Liver (tissue), 8 donors: ENCODE measurements at regions not wholly inside any gene's neighbourhood (a gene's known extent, or its start where the extent isn't known, plus 50 kb on each side); places are given as distances from the start of the nearest gene placed in this dataset.

Experiments used
- DNase-seq: peaks from one replicate; pipeline ENCODE4 v3.0.0-alpha.2; 2017; ENCODE audit warnings: low spot score
- H3K27ac ChIP-seq, 2 donors: one replicate each; pipeline ENCODE4 v1.7.0; 2013; ENCODE audit warnings: inconsistent platforms in 2 of 2, low read length in 2 of 2, control low read depth in 1 of 2, low read depth in 1 of 2, mild to moderate bottlenecking in 1 of 2
- H3K27me3 ChIP-seq, 4 donors: one replicate each; pipeline versions ENCODE4 v1.6.1 to v1.7.0; 2013; ENCODE audit warnings: low read length in 3 of 4, inconsistent platforms in 1 of 4, mild to moderate bottlenecking in 1 of 4, moderate library complexity in 1 of 4; ENCODE audit not compliant: control insufficient read depth in 4 of 4, insufficient read depth in 4 of 4
- H3K36me3 ChIP-seq, 4 donors: one replicate each; pipeline versions ENCODE4 v1.6.1 to v1.7.0; 2013; ENCODE audit warnings: low read length in 3 of 4, mild to moderate bottlenecking in 3 of 4, low read depth in 1 of 4, moderate library complexity in 1 of 4; ENCODE audit not compliant: control insufficient read depth in 4 of 4, insufficient read depth in 3 of 4
- H3K4me1 ChIP-seq, 4 donors: one replicate each; pipeline versions ENCODE4 v1.6.1 to v1.7.0; 2013; ENCODE audit warnings: low read length in 3 of 4, mild to moderate bottlenecking in 3 of 4, moderate library complexity in 1 of 4; ENCODE audit not compliant: control insufficient read depth in 4 of 4, insufficient read depth in 4 of 4
- H3K4me3 ChIP-seq, 3 donors: one replicate each; pipeline versions ENCODE4 v1.6.1 to v1.7.0; 2013; ENCODE audit warnings: low read length in 3 of 3, control low read depth in 1 of 3, low read depth in 1 of 3, mild to moderate bottlenecking in 1 of 3
- H3K9ac ChIP-seq, 2 donors: one replicate each; pipeline ENCODE4 v1.7.0; 2013; ENCODE audit warnings: low read length in 2 of 2, mild to moderate bottlenecking in 2 of 2, moderate library complexity in 2 of 2, control low read depth in 1 of 2, low read depth in 1 of 2
- H3K9me3 ChIP-seq, 4 donors: one replicate each; pipeline versions ENCODE4 v1.6.1 to v1.7.0; 2013; ENCODE audit warnings: low read length in 3 of 4; ENCODE audit not compliant: control insufficient read depth in 4 of 4
- ATF3 ChIP-seq: IDR thresholded peaks from 2 replicates; pipeline ENCODE4 v1.6.1; 2016; ENCODE audit warnings: antibody characterized with exemption
- CTCF ChIP-seq: fragments of 150-350 bp; IDR thresholded peaks from 2 replicates; pipeline ENCODE4 v1.5.1; 2017; ENCODE audit warnings: improper control_type of control experiment, low read depth, low read length; ENCODE audit not compliant: missing input control
- EGR1 ChIP-seq, 2 donors: IDR thresholded peaks; 2 replicates each; pipeline ENCODE4 v1.6.1; 2016 to 2018; ENCODE audit warnings: antibody characterized with exemption in 2 of 2, low read depth in 2 of 2
- FOXA1 ChIP-seq: IDR thresholded peaks from 2 replicates; pipeline ENCODE4 v1.6.1; 2016; ENCODE audit warnings: antibody characterized with exemption
- FOXA2 ChIP-seq: IDR thresholded peaks from 2 replicates; pipeline ENCODE4 v1.6.1; 2016; ENCODE audit warnings: antibody characterized with exemption
- GABPA ChIP-seq, 2 donors: IDR thresholded peaks in 1 of 2; conservative IDR thresholded peaks in 1 of 2; 2 replicates each; pipeline ENCODE4 v1.6.1; 2016; ENCODE audit warnings: antibody characterized with exemption in 2 of 2, mild to moderate bottlenecking in 1 of 2, moderate library complexity in 1 of 2
- HNF4A ChIP-seq, 2 donors: conservative IDR thresholded peaks; 2 replicates each; pipeline ENCODE4 v1.6.1; 2016; ENCODE audit warnings: antibody characterized with exemption in 2 of 2, mild to moderate bottlenecking in 2 of 2
- HNF4G ChIP-seq: IDR thresholded peaks from 2 replicates; pipeline ENCODE4 v1.6.1; 2016; ENCODE audit warnings: antibody characterized with exemption
- JUND ChIP-seq, 2 donors: IDR thresholded peaks; 2 replicates each; pipeline ENCODE4 v1.6.1; 2016; ENCODE audit warnings: antibody characterized with exemption in 2 of 2
- MAX ChIP-seq: IDR thresholded peaks from 2 replicates; pipeline ENCODE4 v1.6.1; 2016; ENCODE audit warnings: antibody characterized with exemption
- NR2F2 ChIP-seq: IDR thresholded peaks from 2 replicates; pipeline ENCODE4 v1.6.1; 2016; ENCODE audit warnings: antibody characterized with exemption
- RAD21 ChIP-seq, 2 donors: IDR thresholded peaks; 2 replicates each; pipeline ENCODE4 v1.6.1; 2016; ENCODE audit warnings: antibody characterized with exemption in 2 of 2, mild to moderate bottlenecking in 2 of 2
- RXRA ChIP-seq, 2 donors: IDR thresholded peaks; 2 replicates each; pipeline ENCODE4 v1.6.1; 2017 to 2018; ENCODE audit warnings: antibody characterized with exemption in 2 of 2, mild to moderate bottlenecking in 1 of 2
- SP1 ChIP-seq: IDR thresholded peaks from 2 replicates; pipeline ENCODE4 v1.6.1; 2018; ENCODE audit warnings: antibody characterized with exemption, mild to moderate bottlenecking
- TAF1 ChIP-seq: conservative IDR thresholded peaks from 2 replicates; pipeline ENCODE4 v1.6.1; 2016; ENCODE audit warnings: antibody characterized with exemption, mild to moderate bottlenecking
- YY1 ChIP-seq: IDR thresholded peaks from 2 replicates; pipeline ENCODE4 v1.6.1; 2016; ENCODE audit warnings: antibody characterized with exemption, mild to moderate bottlenecking
- ZBTB33 ChIP-seq: IDR thresholded peaks from 2 replicates; pipeline ENCODE4 v1.6.1; 2016; ENCODE audit warnings: antibody characterized with exemption
- WGBS: extraction: QIAGEN DNeasy Blood & Tissue Kit; methylation state at CpG from one replicate; pipeline ENCODE4 v1.1.7; 2013; 5-methylcytosine and 5-hydroxymethylcytosine counted together
- donor health status: healthy.
- donor health status: healthy.
- donor health status: healthy.
- donor health status: healthy.
- donor health status: healthy.

GRCh38 chr5:92565673-92566072 is 1015.3 kb downstream of the NR2F1-AS1 start:
- Histone ChIP-seq H3K9me3 (no peaks in the 10 kb centered on the region), H3K27ac (no peak overlapping the region), H3K4me3 (no peak overlapping the region), H3K36me3 (no peaks in the 10 kb centered on the region), H3K27me3 (no peaks in the 10 kb centered on the region), H3K4me1 (peaks cover 0 to 3% (median 0%) of the 10 kb centered on the region in 4 donors), H3K9ac (no peak overlapping the region)
- WGBS, result 82% methylated on average over 3 of the region's 3 CpGs
- DNase-seq, result no peak
- TF ChIP-seq NR2F2 (no peak), HNF4A (conservative IDR thresholded peaks at IDR 0.05) (no peak), RAD21 (IDR thresholded peaks at IDR 0.05) (no peak), YY1 (no peak), FOXA2 (no peak), RXRA (IDR thresholded peaks at IDR 0.05) (no peak), EGR1 (IDR thresholded peaks at IDR 0.05; ENCODE audit: low read depth in 2 of 2) (no peak), SP1 (no peak)

GRCh38 chr5:92562065-92562464 is 1019.0 kb downstream of the NR2F1-AS1 start:
- Histone ChIP-seq H3K4me1 (no peaks in the 10 kb centered on the region), H3K4me3 (no peak overlapping the region), H3K27me3 (no peaks in the 10 kb centered on the region), H3K36me3 (no peaks in the 10 kb centered on the region), H3K9ac (no peak overlapping the region), H3K9me3 (no peaks in the 10 kb centered on the region), H3K27ac (no peak overlapping the region)
- DNase-seq, result no peak
- TF ChIP-seq ZBTB33, result no peak
- TF ChIP-seq YY1, result no peak
- TF ChIP-seq GABPA (IDR thresholded peaks at IDR 0.05 in 1 of 2, conservative IDR thresholded peaks at IDR 0.05 in 1 of 2), result no peak
- TF ChIP-seq TAF1, result no peak
- TF ChIP-seq RXRA (IDR thresholded peaks at IDR 0.05), result no peak
- TF ChIP-seq CTCF, result no peak
- no peak for TF ChIP-seq HNF4G
- no peak for TF ChIP-seq FOXA1
- no peak for TF ChIP-seq SP1
- TF ChIP-seq ATF3, result no peak
- TF ChIP-seq FOXA2, result no peak
- no peak for TF ChIP-seq HNF4A (conservative IDR thresholded peaks at IDR 0.05)
- no peak for TF ChIP-seq JUND (IDR thresholded peaks at IDR 0.05)
- TF ChIP-seq MAX, result no peak
